Brain pericyte (primary cell): ENCODE measurements at regions not wholly inside any gene's neighbourhood (a gene's known extent, or its start where the extent isn't known, plus 50 kb on each side); places are given as distances from the start of the nearest gene placed in this dataset.

Experiments
- DNase-seq: peaks from one replicate; pipeline ENCODE4 v3.0.0-alpha.2; 2012; ENCODE audit warnings: low read depth, low spot score

DNA sequence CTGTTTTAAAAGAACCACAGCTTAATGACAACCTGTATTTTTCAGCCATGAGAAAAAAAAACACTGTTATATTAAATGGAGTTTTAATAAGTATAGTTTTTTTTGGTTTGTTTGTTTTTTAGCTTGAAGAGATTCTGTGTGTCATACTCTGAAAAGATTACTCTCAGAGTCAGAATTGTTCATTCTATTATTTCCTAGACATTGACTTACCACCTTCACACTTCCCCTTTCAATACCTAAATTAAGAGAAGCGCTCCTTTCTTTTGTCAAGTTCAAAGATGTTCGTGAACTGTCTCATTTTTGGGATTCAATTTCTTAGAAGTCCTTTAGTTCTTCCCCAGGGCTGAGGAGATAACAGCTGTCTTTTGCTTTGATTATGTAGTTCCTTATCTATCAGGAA lies 1201.6 kb upstream of the NUDT12 start:
- DNase-seq: no peak

DNA sequence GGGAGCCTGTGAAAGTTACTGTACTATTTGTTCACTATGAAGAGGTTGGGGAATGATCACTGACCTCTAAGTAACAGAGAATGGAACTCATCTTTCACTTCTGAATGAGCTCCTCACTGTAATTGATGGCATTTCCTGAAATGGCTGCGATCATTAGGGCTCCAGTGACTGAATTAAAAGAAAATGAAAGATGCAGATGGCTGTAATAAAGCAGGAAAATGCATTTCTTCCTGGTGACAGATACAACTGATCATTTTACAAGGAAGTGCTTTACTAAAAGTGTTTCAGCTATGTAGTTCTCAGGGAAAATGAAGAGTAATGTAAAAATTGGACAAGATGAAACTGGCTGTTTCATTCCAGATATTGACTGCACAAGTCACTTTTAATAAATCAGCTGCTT lies 1200.6 kb upstream of the NUDT12 start:
- DNase-seq: no peak

DNA sequence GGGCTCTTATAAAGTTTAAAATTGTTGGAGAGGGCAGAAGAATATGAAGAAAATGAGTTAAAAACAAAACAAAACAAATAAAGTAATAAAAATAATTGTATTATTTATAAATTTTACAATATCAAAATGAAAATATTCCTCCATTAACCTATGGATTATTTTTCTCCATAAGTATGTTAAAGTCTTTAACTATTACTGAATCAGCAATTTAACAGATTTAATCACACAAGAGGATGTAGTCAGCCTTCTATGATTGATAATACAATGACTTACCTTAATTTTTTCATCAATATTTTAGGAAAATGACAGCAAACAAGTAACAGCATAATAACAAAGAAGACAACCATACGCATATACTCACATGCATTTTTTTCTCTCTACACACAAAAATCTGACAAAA lies 1195.3 kb upstream of the NUDT12 start:
- no peak for DNase-seq

DNA sequence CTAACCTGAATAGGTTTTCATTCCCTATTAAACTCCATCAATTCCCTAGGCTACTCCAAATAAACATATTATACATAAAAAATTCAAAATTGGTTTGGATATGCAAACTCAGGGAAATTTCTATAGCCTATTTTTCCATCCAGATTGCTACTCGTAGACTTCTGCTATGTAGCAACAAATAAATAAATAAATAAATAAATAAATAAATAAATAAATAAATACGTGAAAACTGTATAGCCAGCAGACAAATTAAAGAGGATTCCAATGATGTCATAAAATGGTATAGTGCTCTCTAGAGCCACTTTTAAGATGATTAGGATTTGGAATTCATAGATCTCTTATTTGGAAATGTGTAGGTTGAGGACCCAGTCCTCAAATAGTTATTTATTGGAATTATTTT lies 1193.2 kb upstream of the NUDT12 start:
- no peak for DNase-seq

DNA sequence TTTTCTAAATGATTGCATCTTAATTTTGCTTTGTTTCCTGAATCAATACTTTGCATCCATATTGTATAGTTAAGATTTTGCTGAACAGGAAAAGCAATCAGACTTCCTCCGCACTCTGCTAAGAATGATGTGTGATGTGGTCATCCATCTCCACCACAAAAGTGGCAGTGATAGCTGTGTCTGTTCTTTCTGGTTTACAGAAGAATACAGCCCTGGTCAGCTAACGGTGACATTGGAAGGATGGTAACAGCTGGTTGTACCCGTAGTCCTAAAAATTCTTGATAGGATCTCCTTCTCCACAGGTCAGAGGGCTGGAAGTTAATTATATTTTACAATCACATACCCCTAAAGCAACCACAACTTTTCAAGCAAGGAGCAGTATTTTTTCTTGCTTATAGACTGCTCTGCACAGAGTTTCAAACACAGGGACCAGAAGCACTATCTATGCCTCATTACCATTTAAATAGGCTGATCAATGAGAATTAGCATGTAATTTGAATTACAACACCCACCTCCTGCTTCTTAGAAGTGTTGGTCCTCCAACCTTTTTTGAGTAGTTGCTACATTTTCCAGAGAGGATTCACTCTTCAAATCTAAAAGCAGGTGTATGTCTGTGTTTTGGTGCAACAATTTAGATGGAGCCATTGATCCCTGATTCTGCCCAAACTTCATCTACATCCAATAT lies 1191.9 kb upstream of the NUDT12 start:
- DNase-seq: no peak

DNA sequence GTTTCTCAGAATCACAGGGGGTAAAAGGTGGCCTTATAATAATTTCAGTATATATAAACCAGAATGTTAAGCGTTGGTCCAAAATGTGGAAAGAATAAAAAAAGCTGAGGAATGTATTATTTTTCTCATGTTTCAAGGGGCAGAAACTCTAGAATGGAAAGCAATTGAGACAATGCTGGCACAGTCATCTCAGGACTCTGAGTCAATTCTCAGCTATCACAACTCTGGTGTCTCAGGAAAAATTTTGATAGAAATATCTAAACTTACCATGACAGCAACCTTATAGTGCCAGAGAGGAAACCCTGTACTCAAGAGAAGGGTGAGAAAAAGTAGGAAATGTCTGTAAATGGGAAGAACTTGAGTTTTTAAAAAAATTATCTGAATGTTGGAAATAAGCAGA lies 1189.4 kb upstream of the NUDT12 start:
- no peak for DNase-seq

DNA sequence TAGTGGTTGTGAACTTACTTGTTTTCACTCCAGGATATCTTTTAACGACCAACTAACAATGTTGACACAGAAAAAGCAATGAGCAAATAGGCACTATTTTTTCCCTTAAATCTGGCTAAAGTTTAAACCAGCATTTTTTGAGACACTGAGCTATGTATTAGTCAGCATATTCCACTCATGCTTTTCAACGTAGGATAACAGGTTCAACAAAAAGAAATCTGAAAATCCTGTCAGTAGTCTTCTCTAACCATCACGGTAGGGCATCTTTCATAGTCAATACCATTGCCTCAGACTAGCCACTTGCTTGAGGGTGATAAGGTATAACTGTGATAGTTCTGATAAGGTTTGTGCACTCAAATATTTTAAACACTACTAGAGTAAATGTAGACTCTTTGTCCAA lies 1177.3 kb upstream of the NUDT12 start:
- DNase-seq: no peak

DNA sequence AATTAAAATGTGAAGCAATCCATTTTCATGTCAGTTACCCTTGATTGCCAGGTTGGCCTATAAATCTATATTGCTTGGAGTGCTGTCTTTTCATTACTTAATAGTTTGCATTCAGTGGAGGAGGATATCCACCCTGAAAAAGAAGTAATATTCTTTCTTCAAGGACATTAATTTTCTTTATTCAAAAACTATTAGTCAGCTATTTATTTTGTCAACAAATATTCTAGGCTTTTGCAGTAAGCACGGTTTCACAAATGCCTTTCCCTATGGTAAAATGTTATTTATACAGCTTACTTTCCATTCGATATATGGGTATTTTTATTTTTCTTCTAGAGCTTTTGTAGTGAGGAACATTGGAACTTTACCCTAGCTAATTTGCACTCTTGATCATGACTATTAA lies 1176.9 kb upstream of the NUDT12 start:
- no peak for DNase-seq

DNA sequence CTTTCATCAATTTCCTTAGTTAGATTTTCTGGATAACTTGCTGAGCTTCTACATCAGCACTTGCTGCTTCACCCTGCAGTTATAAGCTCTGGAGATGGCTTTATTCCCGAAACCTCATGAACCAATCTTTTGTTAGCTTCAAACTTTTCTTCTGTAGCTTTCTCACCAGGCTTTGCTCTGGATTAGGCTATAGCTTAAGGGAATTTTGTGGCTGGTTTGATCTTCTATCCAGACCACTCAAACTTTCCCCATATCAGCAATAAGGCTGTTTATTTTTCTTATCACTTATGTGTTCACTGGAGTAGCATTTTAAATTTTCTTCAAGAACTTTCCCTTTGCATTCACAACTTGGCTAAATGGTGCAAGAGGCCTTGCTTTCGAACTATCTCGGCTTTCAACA lies 1173.5 kb upstream of the NUDT12 start:
- DNase-seq: no peak

DNA sequence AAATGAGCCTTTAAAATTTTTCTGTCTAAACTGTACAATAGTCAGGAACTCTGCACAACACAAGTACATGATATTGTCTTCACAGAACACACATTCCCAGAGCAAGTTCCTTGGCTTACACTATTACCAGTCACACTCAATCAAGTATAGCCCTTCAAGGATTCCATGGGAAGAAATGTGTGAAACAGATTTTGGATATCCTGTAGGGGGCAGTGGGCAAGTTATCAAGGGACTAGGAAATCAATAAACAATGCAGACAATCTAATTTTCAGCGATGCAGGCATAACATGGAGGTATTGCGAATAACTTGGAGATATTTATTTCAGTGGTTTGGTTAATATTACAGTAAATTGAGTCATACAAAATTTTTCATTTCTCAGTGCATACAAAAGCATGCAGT lies 1171.5 kb upstream of the NUDT12 start:
- DNase-seq: no peak

DNA sequence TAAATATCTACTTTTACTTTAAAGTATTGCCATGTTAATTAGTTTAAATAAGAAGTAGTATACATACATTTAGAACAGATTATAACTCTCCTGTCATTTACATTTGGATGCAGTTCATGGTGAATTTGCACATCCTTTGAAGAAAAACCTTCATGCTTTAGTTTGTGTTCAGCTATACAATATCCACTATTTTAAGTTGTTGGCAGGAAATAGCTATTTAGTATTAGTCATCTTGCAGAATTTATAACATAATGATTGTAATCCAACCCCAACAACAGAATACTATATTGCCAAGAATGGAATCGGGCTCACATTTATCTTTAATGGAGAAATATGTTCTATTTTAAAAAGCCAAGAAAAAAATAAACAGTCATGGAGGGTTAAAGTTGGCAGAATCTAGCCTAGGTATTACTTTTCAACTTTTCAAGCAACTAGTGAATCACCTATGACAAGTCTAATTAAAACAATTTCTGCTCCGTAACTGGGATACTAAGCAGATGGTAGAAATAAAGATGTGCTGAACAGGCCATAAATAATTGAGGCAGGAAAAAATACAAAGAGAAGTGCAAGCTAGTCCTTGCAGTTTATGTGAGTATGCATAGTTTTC lies 1170.6 kb upstream of the NUDT12 start:
- no peak for DNase-seq

DNA sequence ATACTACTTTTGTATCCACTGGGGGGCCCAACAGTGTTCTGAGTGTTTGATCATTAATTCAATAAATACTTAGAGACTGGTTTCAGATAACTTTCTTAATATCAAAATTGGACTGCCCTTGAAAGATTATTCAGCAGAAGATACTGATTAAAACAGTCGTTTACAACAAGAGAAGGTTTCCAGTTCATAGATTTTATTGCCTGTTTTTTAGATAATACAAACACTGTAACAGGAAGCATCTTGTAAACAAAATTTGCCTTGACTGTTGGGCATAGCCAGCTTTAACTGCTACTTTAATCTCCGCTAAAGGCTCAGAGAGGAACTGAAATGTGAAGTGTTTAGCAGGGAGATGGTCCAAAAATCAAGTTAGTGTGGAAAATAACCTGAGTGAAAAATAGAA lies 1168.7 kb upstream of the NUDT12 start:
- DNase-seq: no peak

DNA sequence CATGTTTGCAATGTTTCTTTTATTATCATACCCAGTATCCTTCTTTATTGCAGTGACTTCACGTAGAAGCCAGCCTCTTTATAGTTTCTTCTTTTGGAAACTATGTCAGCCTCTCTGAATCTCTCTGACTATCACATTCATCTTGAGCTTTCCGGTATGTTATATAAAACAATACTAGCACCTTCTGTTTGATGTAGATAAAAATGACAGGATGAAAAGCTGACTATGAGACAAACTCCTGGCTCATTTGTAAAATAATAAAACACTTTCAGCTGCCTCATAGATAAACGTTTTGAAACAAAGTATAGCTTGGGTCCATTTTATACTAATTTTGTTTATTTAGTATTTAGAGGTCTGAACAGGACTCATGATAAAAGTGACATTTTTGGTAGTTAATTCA lies 1145.4 kb upstream of the NUDT12 start:
- no peak for DNase-seq

DNA sequence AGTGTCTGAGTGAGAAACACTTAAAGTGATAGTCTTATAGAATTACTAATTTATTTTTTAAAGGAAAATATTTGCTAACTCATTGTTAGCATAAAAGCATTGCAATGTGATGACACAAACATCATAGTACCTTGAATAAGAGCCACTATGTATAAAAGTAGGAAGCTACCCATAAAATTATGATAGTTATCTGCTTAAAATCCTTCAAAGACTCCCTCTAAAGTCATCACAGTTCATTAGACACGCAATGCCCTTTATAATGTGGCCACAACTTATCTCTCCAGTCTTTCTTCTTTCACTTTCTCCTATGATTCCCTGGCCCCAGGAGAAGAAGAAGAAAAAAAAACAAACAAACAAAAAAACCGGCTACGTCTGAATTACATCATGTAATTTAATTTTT lies 1144.0 kb upstream of the NUDT12 start:
- DNase-seq: no peak

DNA sequence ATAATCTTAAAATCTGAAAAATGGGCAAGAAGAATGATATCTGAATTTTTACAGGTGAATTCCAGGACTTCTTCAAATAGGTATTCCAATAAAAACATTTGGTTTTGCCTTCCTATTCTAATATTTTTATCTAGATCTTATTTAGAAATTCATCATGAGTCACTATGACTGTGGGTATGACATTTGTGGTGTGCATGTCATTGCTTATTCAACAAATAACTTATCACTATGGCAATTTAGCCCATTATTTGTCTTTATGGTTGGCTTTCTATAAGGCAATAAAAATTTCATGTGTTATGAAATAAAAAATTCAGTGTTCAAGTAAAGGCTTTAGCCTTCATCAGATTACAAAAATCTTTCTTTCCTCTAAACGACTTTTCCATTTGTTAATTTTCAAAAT lies 1139.6 kb upstream of the NUDT12 start:
- DNase-seq: no peak

DNA sequence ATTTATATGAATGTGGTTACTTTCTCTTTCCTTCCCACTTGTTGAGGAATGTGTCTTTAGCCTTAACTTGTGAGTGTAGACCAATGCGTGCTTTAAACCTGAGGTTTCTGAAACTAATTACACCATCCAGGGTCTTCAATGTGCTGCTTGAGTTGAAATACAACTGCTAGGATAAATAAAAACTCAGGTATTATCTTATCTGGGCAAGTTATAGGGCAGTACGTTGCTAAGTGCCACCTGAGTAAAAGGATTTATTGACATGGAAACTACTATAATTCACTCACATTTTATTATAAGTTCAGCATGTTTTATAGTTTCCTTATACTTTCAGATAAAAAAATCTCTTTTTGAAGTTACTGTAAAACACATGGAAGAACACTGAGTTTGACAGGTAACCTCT lies 1136.8 kb upstream of the NUDT12 start:
- no peak for DNase-seq

DNA sequence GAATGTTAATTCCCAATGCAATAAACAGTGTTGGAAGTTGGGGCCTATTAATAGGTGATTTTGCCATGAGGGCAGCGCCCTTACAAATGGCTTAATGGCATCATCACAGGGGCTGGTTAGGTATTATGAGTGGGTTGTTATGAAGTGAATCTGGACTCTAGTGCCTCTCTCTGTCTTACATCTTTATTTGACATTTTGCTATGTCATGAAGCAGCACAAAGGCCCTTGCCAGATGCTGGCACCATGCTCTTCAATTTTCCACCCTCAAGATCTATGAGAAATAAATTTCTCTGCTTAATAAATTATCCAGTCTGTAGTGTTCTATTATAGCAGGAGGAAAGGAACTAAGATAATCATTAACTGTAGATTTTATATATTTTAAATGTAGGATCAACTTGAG lies 1098.7 kb upstream of the NUDT12 start:
- no peak for DNase-seq

DNA sequence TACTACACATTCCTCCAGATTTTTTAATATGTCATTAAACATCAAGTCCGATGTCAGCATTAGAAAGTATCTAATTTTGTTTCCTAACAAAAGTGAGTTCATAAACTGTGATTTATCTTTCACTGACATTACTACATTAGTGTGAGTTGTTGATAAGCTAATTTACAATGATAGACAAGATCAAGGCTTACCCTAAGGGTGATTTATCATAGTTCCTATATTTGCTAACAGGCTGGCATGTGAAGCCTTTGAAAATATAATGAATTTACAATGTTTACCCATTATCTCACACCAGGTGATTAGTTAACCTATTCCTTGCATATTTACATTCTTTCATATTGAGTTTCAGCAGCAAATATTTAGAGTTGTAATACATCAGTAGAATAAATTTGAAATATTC lies 1096.9 kb upstream of the NUDT12 start:
- DNase-seq: no peak

DNA sequence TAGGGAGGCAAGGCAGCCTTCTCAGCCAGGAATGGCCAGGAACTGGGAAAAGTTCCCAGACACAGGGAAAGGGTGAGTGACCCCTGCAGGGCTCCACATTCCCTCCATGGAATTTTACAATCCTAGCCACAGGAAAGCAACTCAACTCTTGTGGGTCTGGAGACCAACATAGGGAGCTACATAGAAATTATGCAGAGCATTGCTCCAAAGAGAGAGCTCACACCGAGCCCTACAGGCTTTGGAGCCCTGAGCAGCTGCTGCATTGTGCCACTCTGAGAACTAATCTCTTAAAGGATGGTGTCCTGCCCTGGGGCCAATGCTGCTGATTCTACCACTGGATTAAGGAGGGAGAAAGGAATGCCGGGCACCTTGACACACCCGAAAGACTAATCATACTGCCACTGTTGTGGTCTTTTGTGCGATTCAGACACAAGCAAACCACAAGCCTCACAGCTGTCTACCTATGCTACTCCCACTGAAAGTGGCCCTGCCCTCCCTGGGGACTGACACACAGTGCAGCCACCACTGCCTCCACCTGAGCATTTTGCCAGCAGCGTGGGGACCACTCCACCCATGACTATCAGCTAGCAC lies 1089.8 kb upstream of the NUDT12 start:
- no peak for DNase-seq

DNA sequence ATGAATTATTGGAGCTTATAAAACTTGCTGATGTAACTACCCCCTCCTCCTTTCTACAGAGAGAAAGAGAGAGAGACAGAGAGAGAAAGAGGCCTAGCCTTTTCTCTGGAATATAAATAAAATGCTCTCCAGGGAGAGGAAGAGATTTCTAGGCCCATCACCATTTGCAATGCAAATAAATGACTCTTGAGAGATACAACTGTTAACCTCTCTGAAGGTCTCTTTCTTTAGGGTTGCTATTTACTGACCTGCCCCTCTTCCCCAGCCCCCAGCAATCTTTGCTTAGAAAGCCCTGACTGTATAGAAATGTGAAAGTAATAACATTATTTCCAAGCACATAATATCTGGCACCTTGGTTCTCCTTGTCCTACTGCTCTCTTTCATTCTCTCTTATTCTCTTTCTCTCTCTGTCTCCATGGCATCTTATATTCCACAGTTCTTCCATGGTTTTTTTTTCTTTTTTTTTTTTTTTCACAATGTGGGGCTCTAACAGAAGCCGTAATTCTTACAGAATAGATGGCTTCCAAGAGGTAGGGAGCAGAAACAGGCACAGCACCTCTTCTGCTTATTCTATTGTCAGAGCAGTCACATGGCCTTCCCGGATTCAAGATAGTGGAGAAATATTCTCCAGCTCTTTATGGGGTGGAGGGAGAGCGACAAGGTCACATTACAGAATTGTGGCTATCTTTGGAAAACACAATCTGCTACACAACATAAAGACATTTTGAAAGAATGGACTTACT lies 1087.9 kb upstream of the NUDT12 start:
- DNase-seq: no peak

DNA sequence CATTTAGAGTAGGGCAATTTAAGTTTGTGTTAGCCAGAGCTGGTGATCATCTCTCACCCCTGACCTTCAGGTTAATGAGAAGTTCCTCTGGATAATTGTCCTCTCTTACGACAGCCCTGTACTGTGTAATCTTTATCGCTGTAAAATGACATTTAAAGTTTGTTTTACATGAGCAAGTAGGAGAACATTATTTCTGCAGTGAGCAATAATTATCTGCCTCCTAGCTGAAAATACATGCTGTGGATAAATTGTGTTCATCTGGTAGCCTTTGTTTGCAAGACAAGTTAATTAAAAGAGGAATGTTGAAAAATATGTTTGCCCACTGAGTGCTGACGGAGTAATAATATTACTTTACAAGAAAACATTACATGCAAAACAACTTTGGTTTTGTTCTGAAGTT lies 1083.8 kb upstream of the NUDT12 start:
- no peak for DNase-seq

DNA sequence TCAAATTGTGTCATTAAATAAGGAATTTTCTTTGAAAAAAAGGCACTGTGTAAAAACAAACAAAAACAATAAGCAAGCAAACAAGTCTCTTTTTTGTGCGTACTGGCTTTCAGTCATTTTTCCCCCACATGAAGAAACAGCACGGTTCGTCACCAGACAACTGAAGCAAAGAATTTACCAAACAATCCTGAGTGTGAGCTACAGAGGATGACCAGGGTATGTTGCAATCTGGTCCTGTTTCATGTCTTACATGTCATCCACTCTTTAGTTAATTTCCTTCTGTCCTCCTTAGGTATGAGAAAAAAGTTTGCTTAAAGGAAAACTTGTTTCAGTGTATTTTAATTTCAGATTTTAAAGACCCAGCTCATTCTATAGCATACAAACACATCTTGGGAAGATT lies 1080.7 kb upstream of the NUDT12 start:
- no peak for DNase-seq

DNA sequence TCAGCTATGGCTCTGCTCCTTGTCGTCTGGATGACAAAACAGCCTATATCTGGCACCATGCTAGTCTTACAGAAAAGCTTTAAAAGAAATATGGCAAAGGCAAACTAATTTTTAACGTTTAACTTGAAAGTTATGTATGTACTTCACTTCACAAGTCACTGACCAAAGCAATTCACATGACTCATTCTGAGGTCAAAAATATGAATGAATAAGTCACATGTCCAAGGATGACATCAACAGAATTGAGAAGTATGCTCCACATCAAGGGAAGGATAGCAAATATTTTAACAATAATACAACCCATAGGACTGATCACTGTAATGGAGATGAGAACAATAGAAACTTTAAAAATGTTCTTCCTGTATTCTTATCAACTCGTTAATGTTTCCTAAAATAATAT lies 1072.6 kb upstream of the NUDT12 start:
- DNase-seq: no peak
